ENCODE measurements at regions not wholly inside any gene's neighbourhood (a gene's known extent, or its start where the extent isn't known, plus 50 kb on each side); places are given as distances from the start of the nearest gene placed in this dataset.

- TF ChIP-seq KDM1A (CRISPR knock-in tag; IDR thresholded peaks at IDR 0.05) (no peak), ZFP41 (CRISPR knock-in tag; IDR thresholded peaks at IDR 0.05; ENCODE audit: borderline replicate concordance) (no peak), ZXDC (CRISPR knock-in tag; IDR thresholded peaks at IDR 0.05) (no peak), CTCF (CRISPR knock-in tag; IDR thresholded peaks at IDR 0.05) (no peak), MTA1 (CRISPR knock-in tag; IDR thresholded peaks at IDR 0.05; ENCODE audit: borderline replicate concordance) (no peak), ATF6 (CRISPR knock-in tag; conservative IDR thresholded peaks at IDR 0.05) (no peak), RAD21 (CRISPR knock-in tag; IDR thresholded peaks at IDR 0.05) (no peak), FOSL1 (CRISPR knock-in tag; IDR thresholded peaks at IDR 0.05; ENCODE audit: borderline replicate concordance) (no peak), MYC (CRISPR knock-in tag; IDR thresholded peaks at IDR 0.05; ENCODE audit: borderline replicate concordance) (no peak), ELK4 (CRISPR knock-in tag; IDR thresholded peaks at IDR 0.05; ENCODE audit: borderline replicate concordance) (no peak), GLMP (CRISPR knock-in tag; IDR thresholded peaks at IDR 0.05; ENCODE audit: borderline replicate concordance) (no peak), POLR2A (IDR thresholded peaks at IDR 0.05; ENCODE audit: insufficient read depth in 1 of 2, low read depth in 2 of 2, low read length in 2 of 2) (no peak), HNRNPH1 (optimal IDR thresholded peaks at IDR 0.05; ENCODE audit: low read depth, low read length) (no peak)
Observed at GRCh38 chr15:97248376-97248775, 712.1 kb upstream of the ARRDC4 start.

Measured in HepG2 (cell line).